ENCODE measurements at regions not wholly inside any gene's neighbourhood (a gene's known extent, or its start where the extent isn't known, plus 50 kb on each side); places are given as distances from the start of the nearest gene placed in this dataset.

DNA sequence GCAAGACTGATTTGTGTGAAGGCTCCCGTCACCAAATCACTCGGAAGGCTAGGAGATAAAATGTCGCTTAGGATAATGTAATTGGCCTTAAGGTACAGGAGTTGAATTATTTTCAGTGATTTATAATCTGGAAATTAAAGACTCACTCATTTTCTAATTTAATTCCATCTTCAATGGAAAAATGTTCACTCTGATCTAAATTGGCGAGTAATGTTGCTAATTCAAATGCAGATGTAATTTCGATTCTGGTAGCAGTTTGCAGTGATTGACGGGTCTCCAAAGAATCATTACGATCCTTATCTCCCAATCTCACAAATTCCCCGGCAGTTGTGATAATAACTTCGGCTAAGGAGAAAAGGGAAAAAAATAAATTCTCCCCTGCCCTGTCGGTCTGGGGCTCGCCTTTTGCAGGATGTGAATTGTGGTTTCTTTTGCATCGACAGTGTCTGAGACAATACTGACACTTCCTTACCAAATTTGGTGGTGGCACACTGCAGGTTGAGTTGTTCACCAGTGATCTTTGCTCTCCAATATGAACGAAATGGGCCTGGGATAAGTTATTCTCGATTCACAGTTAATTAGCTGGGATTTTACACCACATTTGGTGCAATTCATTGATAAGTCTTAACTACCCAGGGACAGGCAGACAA is 215.1 kb upstream of the GPR26 start:
- DNase-seq (ENCODE audit: low read depth in 1 of 2, low spot score in 1 of 2) = no peak

- DNase-seq (ENCODE audit: low read depth in 1 of 2, low spot score in 1 of 2) = no peak
These were observed 214.4 kb upstream of the GPR26 start for GRCh38 chr10:123451618-123452245.

DNA sequence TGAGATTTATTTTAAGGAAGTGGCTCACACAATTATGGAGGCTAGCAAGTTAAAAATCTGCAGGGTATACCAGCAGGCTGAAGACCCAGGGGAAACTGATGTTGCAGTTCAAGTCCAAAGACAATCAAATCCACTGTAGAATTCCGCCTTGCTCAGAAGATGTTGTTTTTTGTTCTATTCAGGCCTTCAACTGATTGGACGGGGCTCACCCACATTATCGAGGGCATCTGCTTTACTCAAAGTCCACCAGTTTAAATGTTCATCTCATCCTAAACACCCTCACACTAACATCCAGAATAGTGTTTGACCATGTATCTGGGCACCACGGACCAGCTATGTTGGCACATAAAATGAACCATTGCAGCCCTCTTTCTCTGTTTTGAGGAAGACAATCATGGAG is 211.2 kb upstream of the GPR26 start:
- no peak for DNase-seq (ENCODE audit: low read depth in 1 of 2, low spot score in 1 of 2)

DNA sequence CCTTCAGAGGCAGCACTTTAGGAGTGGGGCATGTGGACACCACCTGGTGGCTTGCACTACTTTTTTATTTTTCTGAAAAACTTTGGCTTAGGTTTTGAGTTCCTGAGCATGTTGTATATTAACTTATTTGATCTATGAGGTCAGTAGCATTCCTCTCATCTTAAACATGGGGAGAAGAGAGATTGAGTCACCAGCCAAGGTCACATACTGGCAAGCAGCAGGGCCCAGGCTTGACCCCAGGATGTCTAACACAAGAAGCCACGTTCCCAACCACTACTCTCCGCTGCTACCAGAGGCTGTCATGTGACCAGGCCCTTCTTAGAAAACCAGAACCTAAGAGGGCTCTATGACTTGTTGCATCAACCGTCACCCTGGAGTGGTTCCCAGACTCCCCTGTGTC is 210.3 kb upstream of the GPR26 start:
- DNase-seq (ENCODE audit: low read depth in 1 of 2, low spot score in 1 of 2) = no peak

- DNase-seq (ENCODE audit: low read depth in 1 of 2, low spot score in 1 of 2) = no peak
These were observed 207.2 kb upstream of the GPR26 start for GRCh38 chr10:123458933-123459332.

DNA sequence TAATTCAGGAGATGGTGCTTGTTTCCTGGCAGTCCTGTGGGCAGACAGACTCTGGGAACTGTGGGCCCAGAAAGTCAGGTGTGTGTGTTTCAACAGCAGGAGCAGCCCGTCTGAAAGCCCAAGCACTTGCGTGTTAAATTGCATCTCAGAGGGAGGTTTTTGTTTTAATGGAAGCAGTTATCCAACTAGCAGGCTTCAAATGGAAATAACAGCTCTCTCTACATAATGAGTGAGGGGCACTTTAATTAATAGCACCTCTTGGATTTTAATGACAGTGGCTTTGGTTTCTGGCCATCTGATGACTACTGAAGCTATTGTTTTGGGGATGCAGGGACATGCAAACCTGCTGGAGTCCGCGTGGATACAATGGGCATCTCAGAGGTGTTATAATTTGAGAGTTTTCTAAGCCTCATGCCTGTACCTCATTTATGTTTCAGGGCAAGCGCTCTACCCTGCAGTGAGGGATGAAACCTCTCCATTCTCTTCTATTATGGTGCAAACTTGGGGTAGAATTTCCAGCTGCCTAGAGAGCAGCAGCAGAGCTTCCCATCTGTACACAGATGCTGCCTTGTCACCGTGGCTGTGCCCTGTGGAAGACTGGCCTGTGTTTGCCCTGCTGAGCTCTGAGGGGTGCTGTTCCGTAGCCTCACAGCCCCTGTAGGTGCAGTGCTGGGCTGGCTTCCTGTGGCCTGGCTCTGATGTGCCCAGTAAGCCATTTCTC is 206.6 kb upstream of the GPR26 start:
- DNase-seq (ENCODE audit: low read depth in 1 of 2, low spot score in 1 of 2) = no peak

DNA sequence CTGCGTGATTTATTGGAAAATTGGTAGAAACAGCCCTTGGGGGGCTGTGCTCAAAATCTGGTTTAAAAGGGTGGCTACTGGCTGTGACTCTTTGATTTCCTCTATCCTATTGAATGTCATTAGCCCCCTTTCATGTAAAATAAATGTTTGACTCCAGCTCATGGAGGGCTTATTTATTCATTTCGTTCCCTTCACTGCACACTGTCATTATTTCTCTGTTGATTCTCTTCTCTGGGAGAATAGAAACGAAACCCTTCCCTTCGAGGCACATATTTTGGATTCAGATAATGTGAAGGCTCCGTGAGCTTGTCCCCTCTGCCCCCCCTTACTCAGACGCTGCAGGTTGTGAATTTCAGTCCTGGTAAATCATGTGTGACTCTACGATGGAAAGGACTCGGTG is 203.9 kb upstream of the GPR26 start:
- DNase-seq (ENCODE audit: low read depth in 1 of 2, low spot score in 1 of 2) = no peak

DNA sequence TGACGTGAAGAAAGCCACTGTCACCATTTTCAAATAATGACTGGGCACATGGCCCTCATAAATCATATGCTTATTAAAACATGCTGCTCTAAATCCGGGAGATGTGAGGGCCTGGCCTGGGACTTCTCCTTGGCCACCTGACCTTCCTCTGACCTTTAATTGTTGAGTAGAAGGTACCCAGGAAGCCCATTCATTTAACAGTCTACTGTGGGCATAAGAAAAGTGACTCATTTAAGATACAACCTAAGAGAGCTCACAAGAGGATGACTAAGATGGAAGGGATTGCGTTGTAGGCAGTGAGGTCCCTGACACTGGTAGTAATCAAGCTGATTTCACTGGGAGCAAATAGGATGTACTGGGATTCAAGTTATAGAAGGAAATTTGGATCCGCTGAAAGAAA is 203.4 kb upstream of the GPR26 start:
- DNase-seq (ENCODE audit: low read depth in 1 of 2, low spot score in 1 of 2) = no peak

GRCh38 chr10:123463181-123463580 is 203.0 kb upstream of the GPR26 start:
- DNase-seq (ENCODE audit: low read depth in 1 of 2, low spot score in 1 of 2) = no peak

DNA sequence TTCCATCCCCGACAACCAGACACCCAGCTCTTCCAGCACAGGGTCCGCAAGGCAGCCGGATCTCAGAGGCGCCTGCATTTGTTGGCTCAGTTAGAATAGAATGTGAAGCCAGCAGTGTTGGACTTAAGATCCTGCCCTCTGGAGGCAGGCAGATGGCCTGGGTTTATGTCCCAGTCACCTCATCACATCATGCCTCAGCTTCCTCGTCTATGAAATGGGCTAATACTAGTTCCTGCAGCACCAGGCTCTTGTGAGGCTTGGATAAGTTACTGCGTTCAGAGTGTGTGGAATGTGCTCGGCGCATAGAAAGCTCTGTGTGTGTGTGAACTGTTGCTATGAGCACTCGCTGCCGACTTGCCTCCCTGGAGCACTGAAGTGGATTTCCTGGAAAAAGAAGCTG is 202.5 kb upstream of the GPR26 start:
- DNase-seq (ENCODE audit: low read depth in 1 of 2, low spot score in 1 of 2) = no peak

DNA sequence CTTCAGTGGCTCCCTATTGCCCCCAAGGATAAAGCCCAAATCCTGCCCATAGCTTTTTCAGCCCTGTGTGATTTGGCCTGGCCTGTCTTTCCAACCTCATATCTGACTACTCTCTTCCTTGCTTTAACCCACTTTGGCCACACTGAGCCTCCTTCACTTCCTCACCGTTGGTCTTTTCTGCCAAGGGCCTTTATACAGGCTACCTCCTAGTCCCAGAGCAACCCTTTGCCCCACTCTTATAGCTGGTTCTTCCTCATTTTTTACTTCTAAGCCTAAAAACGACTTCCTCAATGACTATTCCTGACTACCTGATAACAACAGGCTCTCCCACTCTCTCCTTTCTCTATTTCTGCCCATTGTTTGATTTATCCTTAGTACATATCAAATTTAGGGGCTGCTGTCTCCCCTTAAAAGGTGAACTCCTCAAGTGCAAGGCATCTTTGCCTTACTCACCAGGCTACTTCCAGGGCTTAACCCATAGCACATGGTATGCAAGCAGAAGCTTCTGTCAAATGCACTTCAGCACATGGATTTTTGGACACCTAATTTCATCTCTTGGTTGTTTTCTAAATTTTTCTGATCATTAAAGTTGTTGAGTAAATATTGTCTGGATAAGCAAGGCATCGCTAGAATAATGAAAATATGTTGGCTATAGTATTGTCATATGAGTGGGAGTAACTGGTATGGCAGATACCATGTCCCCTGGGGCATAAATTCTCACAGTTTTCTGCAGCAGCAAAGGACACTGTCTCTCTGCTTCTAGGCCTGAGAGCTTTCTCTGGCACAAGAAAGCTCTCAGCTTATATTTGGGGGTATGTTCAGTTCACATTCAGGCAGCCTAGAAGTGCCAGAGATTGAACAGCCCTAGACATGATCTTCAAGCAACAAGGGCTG is 201.5 kb upstream of the GPR26 start:
- no peak for DNase-seq (ENCODE audit: low read depth in 1 of 2, low spot score in 1 of 2)

DNA sequence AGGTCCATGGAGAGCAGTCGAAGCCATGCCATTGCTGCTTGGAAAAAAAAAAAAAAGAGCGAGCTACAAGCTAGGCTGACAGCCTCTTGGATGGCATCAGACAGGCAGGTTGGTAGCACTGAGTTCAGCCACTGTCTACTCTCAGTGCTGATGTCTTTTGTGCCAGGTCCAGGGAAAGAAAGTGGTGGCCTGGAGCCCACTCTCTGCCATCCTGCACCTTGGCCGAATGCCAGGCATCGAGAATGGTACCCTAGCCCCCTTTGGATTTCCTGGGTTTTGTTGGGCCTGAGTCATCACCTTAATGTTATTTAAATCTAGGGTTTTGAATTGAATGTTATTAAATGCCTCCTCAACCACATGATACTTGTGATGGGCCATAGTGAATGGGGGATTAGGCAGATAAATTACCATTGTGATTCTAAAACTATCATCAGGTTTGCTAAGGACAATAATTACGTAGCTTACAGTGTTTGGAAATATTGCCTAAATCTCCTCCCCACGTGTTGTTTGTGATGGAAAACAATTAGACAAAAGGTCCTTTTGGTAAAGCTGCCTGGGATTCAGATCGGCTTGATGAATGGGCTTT is 195.7 kb upstream of the GPR26 start:
- DNase-seq (ENCODE audit: low read depth in 1 of 2, low spot score in 1 of 2) = no peak

- no peak for DNase-seq (ENCODE audit: low read depth in 1 of 2, low spot score in 1 of 2)
These were observed 194.3 kb upstream of the GPR26 start for GRCh38 chr10:123471811-123472210.

- DNase-seq (ENCODE audit: low read depth in 1 of 2, low spot score in 1 of 2) = no peak
These were observed 193.5 kb upstream of the GPR26 start for GRCh38 chr10:123472606-123473005.

GRCh38 chr10:123474700-123475099 is 191.5 kb upstream of the GPR26 start:
- DNase-seq (ENCODE audit: low read depth in 1 of 2, low spot score in 1 of 2) = no peak

- DNase-seq (ENCODE audit: low read depth in 1 of 2, low spot score in 1 of 2) = no peak
These were observed 190.7 kb upstream of the GPR26 start for GRCh38 chr10:123475466-123475865.

GRCh38 chr10:123478116-123478515 is 188.0 kb upstream of the GPR26 start:
- no peak for DNase-seq (ENCODE audit: low read depth in 1 of 2, low spot score in 1 of 2)

DNA sequence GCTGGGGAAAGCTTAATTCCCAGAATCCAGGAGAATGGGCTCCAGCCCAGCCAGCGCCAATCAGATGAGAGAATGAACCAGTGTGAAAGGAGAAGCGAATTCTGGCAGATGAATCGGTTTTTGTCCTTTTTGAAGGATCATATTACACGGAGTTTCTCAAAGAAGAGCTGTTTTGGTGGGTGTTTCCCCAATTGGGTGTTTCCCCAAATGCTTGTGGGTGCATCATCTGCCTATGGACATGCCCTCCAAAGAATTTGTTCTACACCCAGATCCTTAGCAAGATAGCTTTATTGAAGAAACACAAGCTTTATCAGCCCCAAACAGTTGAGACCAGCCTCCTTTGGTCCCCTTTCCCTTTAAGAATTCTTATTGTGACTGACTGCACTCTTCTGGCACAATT is 186.5 kb upstream of the GPR26 start:
- DNase-seq (ENCODE audit: low read depth in 1 of 2, low spot score in 1 of 2) = no peak

DNA sequence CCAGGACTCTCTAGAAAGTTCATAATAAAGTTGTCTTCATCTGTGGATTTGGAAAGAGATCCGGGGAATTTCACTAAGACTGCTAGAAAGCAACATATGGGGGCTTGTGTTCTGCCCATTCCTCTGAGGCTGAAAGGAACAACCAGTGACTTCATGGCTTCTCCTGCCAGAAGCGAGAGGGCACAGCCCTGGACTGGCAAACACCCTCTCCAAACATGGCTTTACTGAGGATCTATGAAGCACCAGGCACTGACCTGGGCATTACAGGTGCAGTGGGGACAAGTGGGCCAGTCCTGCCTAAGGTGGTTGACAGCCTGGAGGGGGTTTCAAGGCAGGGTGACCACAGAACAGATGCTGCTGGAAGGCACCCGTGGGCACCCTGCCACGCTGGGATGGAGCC is 185.8 kb upstream of the GPR26 start:
- DNase-seq (ENCODE audit: low read depth in 1 of 2, low spot score in 1 of 2) = no peak

DNA sequence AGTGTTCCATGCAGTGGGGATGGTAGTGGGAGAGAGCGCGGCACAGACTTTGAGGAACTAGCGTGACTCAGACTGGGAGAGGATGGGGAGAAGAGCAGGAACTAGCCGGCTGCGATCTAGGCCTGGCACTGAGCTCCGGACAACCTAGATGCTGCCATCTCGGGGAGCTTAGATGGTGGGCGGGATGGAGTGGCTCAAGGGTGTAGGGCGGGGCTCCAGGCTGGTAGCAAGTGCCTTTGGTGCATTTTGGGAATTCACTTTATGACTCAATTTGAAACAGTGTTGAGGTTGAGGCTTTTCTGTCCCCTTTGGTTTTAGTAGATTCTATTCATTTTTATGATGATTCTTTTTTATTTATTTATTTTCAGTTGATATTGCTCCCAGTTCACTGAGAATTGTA is 185.3 kb upstream of the GPR26 start:
- no peak for DNase-seq (ENCODE audit: low read depth in 1 of 2, low spot score in 1 of 2)

DNA sequence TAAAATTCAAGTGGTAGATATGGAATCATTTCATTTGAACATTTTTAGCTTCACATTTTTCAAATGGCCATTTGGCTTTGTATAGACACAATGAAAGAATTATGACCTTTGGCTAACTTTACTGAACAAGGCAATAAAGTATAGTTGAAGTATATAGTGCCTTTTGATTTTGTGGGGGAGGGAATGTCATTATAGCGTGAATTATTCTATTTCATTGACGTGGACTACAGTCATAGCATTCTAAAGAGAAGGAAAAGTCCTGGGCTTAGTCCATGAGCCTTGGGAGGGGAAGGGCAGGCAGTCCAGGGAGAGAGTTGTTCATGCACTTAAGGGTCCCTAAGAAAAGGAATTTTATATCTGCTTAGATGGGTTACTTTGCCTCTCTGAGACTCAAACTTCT is 181.4 kb upstream of the GPR26 start:
- DNase-seq (ENCODE audit: low read depth in 1 of 2, low spot score in 1 of 2) = no peak

Data from stimulated activated CD4-positive, alpha-beta T cell treated with anti-CD3 and anti-CD28 coated beads, Interleukin-15, amount 100 ng/mL, for 1 hour (primary cell).